ENCODE measurements at regions not wholly inside any gene's neighbourhood (a gene's known extent, or its start where the extent isn't known, plus 50 kb on each side); places are given as distances from the start of the nearest gene placed in this dataset.

DNA sequence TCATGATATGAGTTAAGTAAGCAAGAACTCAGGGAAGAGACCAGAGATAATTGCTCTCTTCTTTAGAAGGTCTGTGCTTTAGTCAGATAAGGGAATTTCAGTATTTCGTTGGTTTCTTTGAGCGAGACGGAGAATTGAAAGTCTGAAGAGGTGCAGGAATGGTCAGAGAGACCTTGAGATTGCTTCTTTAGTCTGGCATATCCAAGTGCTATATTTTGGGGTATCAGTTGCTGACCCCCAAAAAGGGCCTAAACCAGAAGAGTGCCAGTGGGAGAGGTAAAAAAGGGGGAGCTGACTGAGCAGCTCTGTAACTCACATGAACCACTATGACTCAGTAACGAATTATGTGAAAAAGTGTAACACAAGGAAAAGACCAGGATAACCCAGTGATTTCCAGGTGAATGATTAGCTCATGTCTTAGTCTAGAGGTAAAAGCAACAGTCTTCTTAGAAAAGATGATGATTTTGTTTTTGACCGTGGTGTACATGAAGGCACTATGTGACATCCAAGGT is 932.9 kb downstream of the TDRD15 start:
- Histone ChIP-seq H3K9ac (ENCODE audit: insufficient read depth, low read length) (no peak overlapping the region), H3K27ac (ENCODE audit: insufficient read depth, low read length) (no peak overlapping the region), H3K4me2 (ENCODE audit: extremely low read depth, insufficient read depth, low read length) (no peak overlapping the region), H3K79me2 (ENCODE audit: control insufficient read depth, insufficient read depth, low read length) (no peaks in the 10 kb centered on the region), H4K20me1 (ENCODE audit: control insufficient read depth, extremely low read depth, insufficient read depth, low read length) (no peaks in the 10 kb centered on the region), H3K4me1 (ENCODE audit: control insufficient read depth, extremely low read depth, insufficient read depth, low read length) (no peaks in the 10 kb centered on the region), H2AFZ (ENCODE audit: low read length) (no peak overlapping the region), H3K4me3 (replicated peaks in 1 of 4; ENCODE audit: control extremely low read depth in 1 of 4, insufficient read depth in 1 of 4, low read depth in 3 of 4, low read length in 4 of 4) (no peak overlapping the region), H3K27me3 (ENCODE audit: control insufficient read depth, insufficient read depth, low read length) (no peaks in the 10 kb centered on the region), H3K36me3 (ENCODE audit: control insufficient read depth, insufficient read depth, low read length) (no peaks in the 10 kb centered on the region), H3K9me3 (ENCODE audit: control insufficient read depth, insufficient read depth, low read depth, low read length) (no peaks in the 10 kb centered on the region)
- no peak for TF ChIP-seq EZH2 (IDR thresholded peaks at IDR 0.05; ENCODE audit: low read length, missing control alignments)
- TF ChIP-seq, protein P1, sequence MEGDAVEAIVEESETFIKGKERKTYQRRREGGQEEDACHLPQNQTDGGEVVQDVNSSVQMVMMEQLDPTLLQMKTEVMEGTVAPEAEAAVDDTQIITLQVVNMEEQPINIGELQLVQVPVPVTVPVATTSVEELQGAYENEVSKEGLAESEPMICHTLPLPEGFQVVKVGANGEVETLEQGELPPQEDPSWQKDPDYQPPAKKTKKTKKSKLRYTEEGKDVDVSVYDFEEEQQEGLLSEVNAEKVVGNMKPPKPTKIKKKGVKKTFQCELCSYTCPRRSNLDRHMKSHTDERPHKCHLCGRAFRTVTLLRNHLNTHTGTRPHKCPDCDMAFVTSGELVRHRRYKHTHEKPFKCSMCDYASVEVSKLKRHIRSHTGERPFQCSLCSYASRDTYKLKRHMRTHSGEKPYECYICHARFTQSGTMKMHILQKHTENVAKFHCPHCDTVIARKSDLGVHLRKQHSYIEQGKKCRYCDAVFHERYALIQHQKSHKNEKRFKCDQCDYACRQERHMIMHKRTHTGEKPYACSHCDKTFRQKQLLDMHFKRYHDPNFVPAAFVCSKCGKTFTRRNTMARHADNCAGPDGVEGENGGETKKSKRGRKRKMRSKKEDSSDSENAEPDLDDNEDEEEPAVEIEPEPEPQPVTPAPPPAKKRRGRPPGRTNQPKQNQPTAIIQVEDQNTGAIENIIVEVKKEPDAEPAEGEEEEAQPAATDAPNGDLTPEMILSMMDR (conservative IDR thresholded peaks at IDR 0.05 in 1 of 2, IDR thresholded peaks at IDR 0.05 in 1 of 2; ENCODE audit: low read depth in 1 of 2, low read length in 2 of 2): no peak
- DNase-seq (ENCODE audit: low read depth in 2 of 2): no peak

DNA sequence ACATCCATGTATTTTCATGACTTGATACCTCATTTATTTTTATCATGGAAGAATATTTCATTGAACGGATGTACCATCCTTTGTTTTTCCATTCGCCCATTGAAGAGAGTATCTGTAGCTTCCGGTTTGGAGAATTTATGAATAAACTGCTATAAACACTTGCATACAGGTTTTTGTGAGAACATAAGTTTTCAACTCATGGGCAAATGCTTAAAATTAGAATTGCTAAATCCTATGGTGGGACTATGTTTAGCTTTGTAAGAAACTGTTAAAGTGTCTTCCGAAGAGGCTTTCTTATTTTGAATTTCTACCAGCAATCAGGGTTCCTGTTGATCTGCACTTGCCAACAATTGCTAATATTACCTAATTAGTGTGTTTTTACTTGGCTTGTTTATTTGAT is 938.9 kb downstream of the TDRD15 start:
- Histone ChIP-seq H3K4me2 (ENCODE audit: extremely low read depth, insufficient read depth, low read length) (no peak overlapping the region), H3K4me1 (ENCODE audit: control insufficient read depth, extremely low read depth, insufficient read depth, low read length) (no peaks in the 10 kb centered on the region), H2AFZ (ENCODE audit: low read length) (no peak overlapping the region), H3K9me3 (ENCODE audit: control insufficient read depth, insufficient read depth, low read depth, low read length) (no peaks in the 10 kb centered on the region), H3K27me3 (ENCODE audit: control insufficient read depth, insufficient read depth, low read length) (no peaks in the 10 kb centered on the region), H3K9ac (ENCODE audit: insufficient read depth, low read length) (no peak overlapping the region), H4K20me1 (ENCODE audit: control insufficient read depth, extremely low read depth, insufficient read depth, low read length) (no peaks in the 10 kb centered on the region), H3K4me3 (replicated peaks in 1 of 4; ENCODE audit: control extremely low read depth in 1 of 4, insufficient read depth in 1 of 4, low read depth in 3 of 4, low read length in 4 of 4) (no peak overlapping the region), H3K36me3 (ENCODE audit: control insufficient read depth, insufficient read depth, low read length) (no peaks in the 10 kb centered on the region), H3K79me2 (ENCODE audit: control insufficient read depth, insufficient read depth, low read length) (no peaks in the 10 kb centered on the region), H3K27ac (ENCODE audit: insufficient read depth, low read length) (no peak overlapping the region)
- DNase-seq (ENCODE audit: low read depth in 2 of 2): no peak
- TF ChIP-seq, protein P1 (conservative IDR thresholded peaks at IDR 0.05 in 1 of 2, IDR thresholded peaks at IDR 0.05 in 1 of 2; ENCODE audit: low read depth in 1 of 2, low read length in 2 of 2): no peak
- TF ChIP-seq EZH2 (IDR thresholded peaks at IDR 0.05; ENCODE audit: low read length, missing control alignments): no peak

DNA sequence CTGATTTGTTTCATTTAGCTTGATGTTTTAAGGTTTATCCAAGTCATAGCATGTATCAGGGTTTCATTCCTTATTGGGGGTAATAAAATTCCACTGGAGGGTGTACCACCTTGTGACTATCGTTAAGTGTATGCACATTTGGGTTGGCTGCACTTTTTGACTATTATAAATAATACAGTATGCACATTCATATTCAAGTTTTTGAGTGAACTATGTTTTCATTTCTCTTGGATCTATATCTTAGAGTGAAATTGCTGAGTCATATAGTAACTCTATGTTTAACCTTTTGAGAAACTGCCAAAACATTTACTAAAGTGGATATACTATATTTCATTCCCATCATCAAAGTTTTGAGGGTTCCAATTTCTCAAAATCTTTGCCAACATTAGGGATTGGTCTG is 952.7 kb downstream of the TDRD15 start:
- H3K4me2 ChIP-seq (ENCODE audit: extremely low read depth, insufficient read depth, low read length): no peak overlapping the region
- no peak overlapping the region for H3K27ac ChIP-seq (ENCODE audit: insufficient read depth, low read length)
- no peaks in the 10 kb centered on the region for H3K79me2 ChIP-seq (ENCODE audit: control insufficient read depth, insufficient read depth, low read length)
- H3K4me3 ChIP-seq (replicated peaks in 1 of 4; ENCODE audit: control extremely low read depth in 1 of 4, insufficient read depth in 1 of 4, low read depth in 3 of 4, low read length in 4 of 4): no peak overlapping the region
- H3K4me1 ChIP-seq (ENCODE audit: control insufficient read depth, extremely low read depth, insufficient read depth, low read length): no peaks in the 10 kb centered on the region
- DNase-seq (ENCODE audit: low read depth in 2 of 2): peak in 1 of 2 donors; percentile 4
- H2AFZ ChIP-seq (ENCODE audit: low read length): no peak overlapping the region
- no peak for TF ChIP-seq EZH2 (IDR thresholded peaks at IDR 0.05; ENCODE audit: low read length, missing control alignments)
- TF ChIP-seq, protein P1 (conservative IDR thresholded peaks at IDR 0.05 in 1 of 2, IDR thresholded peaks at IDR 0.05 in 1 of 2; ENCODE audit: low read depth in 1 of 2, low read length in 2 of 2): no peak
- no peaks in the 10 kb centered on the region for H3K36me3 ChIP-seq (ENCODE audit: control insufficient read depth, insufficient read depth, low read length)
- no peaks in the 10 kb centered on the region for H4K20me1 ChIP-seq (ENCODE audit: control insufficient read depth, extremely low read depth, insufficient read depth, low read length)
- no peak overlapping the region for H3K9ac ChIP-seq (ENCODE audit: insufficient read depth, low read length)
- H3K27me3 ChIP-seq (ENCODE audit: control insufficient read depth, insufficient read depth, low read length): no peaks in the 10 kb centered on the region
- no peaks in the 10 kb centered on the region for H3K9me3 ChIP-seq (ENCODE audit: control insufficient read depth, insufficient read depth, low read depth, low read length)
